ENCODE measurements at regions not wholly inside any gene's neighbourhood (a gene's known extent, or its start where the extent isn't known, plus 50 kb on each side); places are given as distances from the start of the nearest gene placed in this dataset.
A peak's percentile ranks its signal among the peaks of the same experiment; 100 is the strongest.

DNA sequence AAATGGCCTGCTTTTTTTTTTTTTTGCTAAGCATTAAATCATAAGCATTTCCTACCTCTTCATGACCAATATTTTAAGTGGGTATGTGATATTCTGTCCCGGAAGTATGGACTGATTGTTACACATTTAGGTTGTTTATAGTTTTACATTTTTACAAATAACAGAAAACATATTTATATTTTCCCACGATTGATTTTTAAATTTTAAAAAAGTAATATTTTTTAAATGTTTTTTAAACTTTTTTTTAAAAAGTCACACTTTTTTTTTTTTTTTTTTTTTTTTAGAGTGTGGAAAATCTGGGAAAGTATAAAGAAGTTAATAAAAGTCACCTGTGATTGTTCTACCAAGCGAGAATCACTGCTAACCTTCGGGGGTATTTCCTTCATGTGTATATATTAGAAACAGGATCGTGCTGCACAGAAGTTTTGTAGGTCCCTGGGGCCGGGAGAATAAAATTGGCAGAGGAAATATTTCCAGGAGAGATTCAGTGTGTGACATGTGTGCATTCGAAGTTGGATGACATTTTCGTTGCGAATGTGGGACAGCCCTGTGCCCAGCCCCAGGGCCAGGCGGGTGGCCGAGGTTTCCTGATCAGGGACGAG is 173.1 kb downstream of the CDC5L start:
- DNase-seq (ENCODE audit: low read depth) = no peak

DNA sequence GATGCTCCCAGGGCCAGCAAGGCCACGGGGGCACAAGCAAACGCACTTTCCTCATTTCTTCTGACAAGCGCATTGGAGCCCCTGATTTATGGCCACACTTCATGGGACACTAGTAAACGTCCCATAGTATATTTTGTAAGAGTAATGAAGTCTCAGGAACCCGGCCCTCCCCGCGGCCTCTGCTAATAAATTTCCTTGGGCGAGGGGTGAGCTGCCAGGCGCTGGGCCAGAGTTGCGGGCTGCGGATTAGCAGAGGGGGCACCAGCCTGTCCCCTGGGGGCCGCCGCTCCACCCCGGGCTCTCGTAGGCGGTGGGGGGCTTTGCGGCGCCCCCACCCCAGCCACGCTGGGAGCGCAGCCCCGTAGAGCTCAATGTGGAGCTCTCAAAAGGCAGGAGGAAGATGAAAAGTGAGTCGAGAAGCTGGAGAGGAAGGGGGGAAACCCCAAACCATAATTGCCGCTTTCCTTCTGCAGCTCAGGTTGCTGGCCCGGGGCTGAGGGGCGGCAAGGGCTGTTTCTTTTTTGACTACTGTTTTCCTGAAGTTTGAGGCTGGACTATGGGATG is 173.6 kb downstream of the CDC5L start:
- DNase-seq (ENCODE audit: low read depth) = no peak

DNA sequence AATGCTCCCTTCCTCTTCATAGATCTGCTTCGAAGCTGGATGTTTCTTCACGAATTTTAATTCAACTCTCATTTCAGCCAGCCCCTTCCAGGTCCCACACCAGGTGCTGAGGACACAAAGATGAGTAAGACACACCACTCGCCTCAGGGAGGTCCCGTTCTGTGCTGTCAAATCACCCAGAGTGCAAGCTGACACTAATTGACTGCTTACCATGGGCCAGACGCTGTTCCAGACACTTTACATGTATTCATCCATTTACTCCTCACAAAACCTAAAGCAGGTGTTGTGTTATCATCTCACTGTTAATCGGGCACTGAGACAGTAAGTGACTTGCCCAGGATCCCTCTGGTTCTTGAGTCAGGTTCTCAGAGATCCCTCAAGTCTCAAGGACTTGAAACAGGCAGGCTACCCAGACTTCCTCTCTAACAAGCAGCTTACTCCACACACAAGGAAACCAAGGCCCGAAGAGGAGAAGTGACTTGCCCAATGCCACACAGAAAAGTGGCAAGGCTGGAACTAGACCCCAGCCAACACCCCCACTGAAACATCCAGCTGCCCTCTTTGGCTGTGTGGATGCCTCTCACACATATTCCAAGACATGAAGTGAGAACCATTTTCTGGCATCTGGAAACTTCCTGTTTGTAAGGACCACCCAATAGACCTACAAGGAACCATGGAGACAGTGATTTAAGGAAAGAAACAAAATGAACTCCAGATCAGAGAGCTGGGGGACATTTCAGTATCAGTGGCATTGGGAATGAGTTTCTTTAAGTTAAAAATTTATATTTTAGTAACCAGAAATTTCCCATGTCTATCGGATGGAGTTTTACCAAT is 174.5 kb downstream of the CDC5L start:
- DNase-seq (ENCODE audit: low read depth) = no peak

- DNase-seq (ENCODE audit: low read depth) = no peak
Observed at GRCh38 chr6:44563397-44563796, 175.9 kb downstream of the CDC5L start.

DNA sequence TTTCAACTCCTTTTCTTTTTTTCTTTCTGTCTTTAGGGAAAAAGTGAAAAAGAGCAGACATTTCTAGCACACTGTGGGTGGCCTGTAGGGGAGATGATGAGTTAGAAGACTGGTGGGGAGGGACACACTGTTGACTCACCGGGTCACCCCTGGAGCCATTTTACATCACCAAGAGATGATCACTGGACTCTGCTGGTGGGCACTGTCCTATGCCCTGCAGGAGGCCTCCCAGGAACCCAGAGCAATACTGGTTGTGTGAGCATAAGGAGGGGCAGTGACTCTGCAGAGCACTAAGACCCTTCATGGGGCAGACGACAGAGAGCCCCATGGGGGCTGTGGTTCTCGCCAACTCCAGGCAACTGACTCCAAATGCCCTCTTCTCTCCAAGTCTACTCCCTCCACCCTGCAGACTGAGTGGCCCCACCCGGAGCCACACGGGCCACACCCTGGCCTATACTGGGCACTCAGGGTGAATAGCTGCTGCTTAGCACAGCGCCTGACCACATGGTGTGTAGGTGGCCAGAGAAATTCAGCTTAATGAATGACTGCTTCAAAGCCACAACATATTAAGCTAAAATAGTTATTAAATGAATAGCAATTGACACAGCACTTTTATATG is 177.5 kb downstream of the CDC5L start:
- DNase-seq (ENCODE audit: low read depth) = no peak

GRCh38 chr6:44567406-44567805 is 179.9 kb downstream of the CDC5L start:
- no peak for DNase-seq (ENCODE audit: low read depth)

DNA sequence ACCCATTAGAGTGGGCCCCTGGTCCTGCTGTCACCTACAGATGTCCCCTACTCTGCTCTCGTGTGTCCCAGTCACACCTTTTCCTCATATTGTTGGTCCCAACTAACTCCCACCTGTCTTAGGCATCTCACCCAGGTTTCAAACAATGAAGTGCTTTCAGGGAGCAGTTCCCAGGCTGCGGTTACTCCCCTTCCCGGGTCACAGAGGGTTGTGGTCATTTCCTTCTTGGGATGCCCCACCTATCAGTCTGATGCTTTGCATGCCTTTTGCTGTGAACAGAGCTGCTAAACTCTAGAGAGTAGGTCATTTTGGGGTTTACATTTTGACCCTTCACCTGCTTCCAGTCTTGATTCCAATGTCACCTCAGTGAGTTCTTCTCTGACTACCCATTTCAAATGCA is 181.6 kb downstream of the CDC5L start:
- no peak for DNase-seq (ENCODE audit: low read depth)

DNA sequence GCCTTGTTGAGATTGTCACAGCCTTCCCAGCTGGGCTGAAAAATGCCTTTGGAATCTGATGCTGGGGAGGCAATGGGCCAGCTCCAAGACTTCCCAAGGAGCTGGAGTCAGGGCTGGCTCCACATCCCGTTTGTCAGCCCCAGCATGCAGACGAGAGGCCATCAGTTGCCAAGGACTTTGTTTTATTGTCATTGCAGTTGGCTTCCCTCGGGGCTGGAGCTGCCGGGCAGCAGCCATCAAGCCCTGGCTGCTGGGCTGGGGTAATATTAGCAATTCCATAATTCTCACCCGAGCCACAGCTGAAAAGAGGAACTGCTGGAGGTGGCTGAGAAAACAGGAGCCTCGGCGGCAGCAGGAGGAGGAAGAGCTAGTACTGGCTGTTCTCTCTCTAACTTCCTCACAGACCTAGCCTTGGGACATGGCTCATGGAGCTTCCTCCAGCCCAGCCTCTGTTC is 182.5 kb downstream of the CDC5L start:
- no peak for DNase-seq (ENCODE audit: low read depth)

- no peak for DNase-seq (ENCODE audit: low read depth)
Observed at GRCh38 chr6:44571510-44571909, 184.0 kb downstream of the CDC5L start.

DNA sequence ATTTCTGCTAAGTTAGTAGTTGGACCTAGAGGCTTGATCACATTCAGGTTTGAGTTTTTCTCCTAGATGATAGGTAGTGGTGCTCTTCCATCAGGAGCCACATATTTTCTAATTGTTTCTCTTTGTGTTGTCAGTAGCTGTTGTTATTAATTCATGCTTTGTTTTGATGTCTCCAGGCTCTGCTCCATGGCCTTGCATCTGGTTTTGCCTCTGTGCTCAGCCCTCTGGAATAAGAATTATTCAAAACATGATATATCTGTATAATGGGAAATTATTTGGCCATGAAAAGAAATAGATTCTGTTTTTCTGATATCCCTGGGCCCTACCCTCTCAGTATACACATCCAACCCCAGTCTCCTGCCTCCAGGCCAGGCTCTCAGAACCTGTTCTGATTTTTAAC is 184.8 kb downstream of the CDC5L start:
- no peak for DNase-seq (ENCODE audit: low read depth)

DNA sequence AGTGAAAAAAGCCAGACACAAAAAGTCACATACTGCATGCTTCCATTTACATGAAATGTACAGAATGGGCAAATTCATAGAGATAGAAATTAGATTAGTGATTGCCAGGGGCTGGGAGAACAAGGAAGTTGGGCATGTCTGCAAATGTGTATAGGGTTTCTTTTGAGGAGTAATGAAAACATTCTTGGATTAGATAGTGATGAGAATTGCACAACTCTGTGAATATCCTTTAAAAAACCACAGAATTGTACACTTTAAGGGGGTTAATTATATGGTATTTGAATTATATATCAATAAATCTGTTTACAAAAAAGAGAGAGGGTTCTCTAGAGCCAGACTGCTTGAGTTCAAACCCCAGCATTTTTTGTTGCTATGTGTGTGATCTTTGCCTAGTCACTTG is 188.1 kb downstream of the CDC5L start:
- DNase-seq (ENCODE audit: low read depth) = no peak

DNA sequence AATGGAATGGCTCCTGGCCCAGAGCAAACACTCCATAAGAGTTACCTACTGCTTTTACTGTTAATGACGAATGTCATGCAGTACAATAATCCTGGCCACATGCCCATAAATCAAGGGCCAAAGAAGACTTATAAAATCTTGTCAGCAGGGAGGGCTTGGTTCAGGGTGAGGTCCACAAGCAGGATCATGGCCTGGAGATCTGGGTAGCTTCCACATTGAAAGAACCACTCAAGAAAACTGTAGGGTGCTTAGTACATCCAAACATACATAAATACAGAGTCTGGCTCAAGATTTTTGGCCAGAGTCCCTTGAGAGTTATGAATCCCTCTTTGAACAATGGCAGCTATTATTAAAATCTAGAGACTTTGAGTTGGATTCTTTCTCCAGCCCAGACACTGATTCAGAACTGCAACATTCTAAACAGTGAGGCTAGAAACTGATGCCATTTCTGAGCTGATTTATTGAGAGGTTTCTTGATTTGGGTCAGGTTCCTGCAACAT is 188.7 kb downstream of the CDC5L start:
- DNase-seq (ENCODE audit: low read depth) = no peak

DNA sequence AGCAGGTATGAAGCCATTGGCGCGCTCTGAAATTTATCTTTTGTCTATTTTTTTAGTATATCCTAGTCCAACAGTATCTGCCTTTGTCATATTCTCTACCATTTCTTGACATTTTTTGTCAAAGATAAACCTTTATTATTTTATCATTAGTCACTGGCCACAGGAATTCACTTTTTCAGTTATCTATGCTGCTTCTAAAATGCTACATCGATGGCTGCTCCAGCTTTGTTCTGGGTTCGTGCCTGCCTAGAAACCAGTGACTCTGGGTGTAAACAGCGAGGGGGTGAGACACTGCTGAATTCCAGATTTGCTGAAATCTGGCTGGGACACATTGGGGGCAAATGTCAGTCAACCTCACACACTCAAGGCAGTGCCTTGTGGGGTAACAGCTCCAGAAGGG is 193.4 kb downstream of the CDC5L start:
- no peak for DNase-seq (ENCODE audit: low read depth)

- no peak for DNase-seq (ENCODE audit: low read depth)
Observed at GRCh38 chr6:44582930-44583329, 195.4 kb downstream of the CDC5L start.

DNA sequence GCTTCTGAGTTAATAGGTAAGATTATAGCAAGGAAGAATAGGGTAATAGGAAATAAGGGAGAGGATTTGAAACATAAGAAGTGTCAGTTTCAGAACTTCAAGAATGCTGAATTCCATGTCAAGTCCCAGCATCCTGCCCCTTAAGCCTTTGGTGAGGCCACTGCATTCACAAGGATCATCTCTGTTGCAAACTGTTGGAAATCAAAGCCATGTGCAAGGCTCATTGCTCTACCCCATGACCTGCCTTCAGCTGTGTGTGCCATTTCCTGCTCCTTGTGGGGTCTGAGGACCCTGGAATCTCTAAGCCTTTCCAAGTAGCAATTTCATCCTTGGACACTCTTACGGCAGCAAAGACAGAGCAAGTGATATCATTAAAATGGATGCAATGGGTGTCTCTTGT is 203.0 kb downstream of the CDC5L start:
- no peak for DNase-seq (ENCODE audit: low read depth)

DNA sequence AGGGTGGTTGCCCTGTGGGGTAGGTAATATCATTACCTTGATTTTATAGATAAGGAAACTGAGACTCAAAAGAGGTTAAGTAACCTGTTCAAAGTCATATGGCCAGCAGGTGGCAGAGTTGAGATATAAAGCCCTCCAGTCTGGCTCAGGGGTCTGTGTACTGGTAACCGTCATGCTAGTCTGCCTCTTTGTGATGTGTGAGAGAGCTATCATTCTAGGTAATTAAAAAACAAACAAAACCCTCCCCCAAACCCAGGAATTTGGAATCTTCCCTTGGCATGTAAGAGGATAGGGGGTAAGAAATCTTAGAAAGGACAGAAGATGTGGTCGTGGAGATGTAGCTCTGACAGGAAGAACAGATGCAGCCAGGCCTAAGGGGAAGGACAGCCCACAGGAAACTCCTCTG is 206.0 kb downstream of the CDC5L start:
- peak; percentile 49 for DNase-seq (ENCODE audit: low read depth)

DNA sequence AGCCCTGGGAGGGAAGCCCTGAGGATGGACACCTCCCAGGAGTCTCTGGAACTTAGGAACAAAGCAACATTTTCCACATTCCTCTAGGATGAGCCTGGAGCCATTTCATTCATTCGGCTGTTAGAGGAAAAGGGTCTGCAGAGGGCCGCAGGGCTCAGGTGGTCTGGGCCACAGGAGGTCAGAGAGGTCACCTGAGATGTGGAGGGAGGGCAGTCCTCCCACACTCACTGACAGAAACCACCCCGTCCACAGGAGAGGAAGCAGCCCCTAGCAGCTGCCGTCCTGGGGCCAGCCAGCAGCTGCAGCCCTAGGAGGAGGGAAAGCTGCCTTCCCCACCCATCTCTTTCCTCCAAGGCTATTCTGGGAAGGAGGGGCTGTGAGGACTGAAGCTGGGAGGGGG is 207.0 kb downstream of the CDC5L start:
- no peak for DNase-seq (ENCODE audit: low read depth)

- no peak for DNase-seq (ENCODE audit: low read depth)
Observed at GRCh38 chr6:44598679-44599078, 211.2 kb downstream of the CDC5L start.

DNA sequence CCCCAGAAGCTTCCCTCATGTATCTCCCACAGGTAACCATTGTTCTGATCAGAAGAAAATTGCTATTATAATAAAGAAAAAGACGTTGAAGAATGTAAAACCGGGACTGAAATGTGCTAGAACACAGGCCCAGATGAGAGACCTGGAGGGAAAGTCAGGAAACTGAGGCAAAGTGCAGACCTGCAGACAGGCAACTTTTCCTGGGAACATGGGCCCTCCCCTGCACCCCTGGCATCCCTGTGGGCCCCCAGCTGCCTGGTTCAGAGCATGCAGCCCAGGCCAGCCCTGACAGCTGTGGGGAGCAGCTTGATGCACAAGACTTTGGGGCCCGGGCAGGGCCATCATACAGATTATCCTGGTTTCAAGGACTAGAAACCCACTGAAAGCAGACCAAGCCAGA is 212.2 kb downstream of the CDC5L start:
- no peak for DNase-seq (ENCODE audit: low read depth)

- DNase-seq (ENCODE audit: low read depth) = no peak
Observed at GRCh38 chr6:44603044-44603686, 215.7 kb downstream of the CDC5L start.

- DNase-seq (ENCODE audit: low read depth) = no peak
Observed at GRCh38 chr6:44606504-44606903, 219.0 kb downstream of the CDC5L start.

GRCh38 chr6:44606976-44607375 is 219.5 kb downstream of the CDC5L start:
- no peak for DNase-seq (ENCODE audit: low read depth)
